Ishikawa (cell line): ENCODE measurements at regions not wholly inside any gene's neighbourhood (a gene's known extent, or its start where the extent isn't known, plus 50 kb on each side); places are given as distances from the start of the nearest gene placed in this dataset.

Source experiments
- CEBPB ChIP-seq: IDR thresholded peaks from 2 replicates; pipeline ENCODE4 v1.6.1; 2012
- CREB1 ChIP-seq: IDR thresholded peaks from 2 replicates; pipeline ENCODE4 v1.6.1; 2012; ENCODE audit warnings: low read depth
- EGR1 ChIP-seq: IDR thresholded peaks from 2 replicates; pipeline ENCODE4 v1.6.1; 2012
- EP300 ChIP-seq: IDR thresholded peaks from 2 replicates; pipeline ENCODE4 v1.6.1; 2012; ENCODE audit warnings: borderline replicate concordance
- FOXM1 ChIP-seq: IDR thresholded peaks from 2 replicates; pipeline ENCODE4 v1.6.1; 2012; ENCODE audit warnings: low read depth, borderline replicate concordance
- MAX ChIP-seq: IDR thresholded peaks from 2 replicates; pipeline ENCODE4 v1.6.1; 2012
- NFIC ChIP-seq: IDR thresholded peaks from 2 replicates; pipeline ENCODE4 v1.6.1; 2012
- RAD21 ChIP-seq: IDR thresholded peaks from 2 replicates; pipeline ENCODE4 v1.6.1; 2012; ENCODE audit warnings: low read depth
- REST ChIP-seq: IDR thresholded peaks from 2 replicates; pipeline ENCODE4 v1.6.1; 2012; ENCODE audit warnings: low read depth, mild to moderate bottlenecking
- TAF1 ChIP-seq: IDR thresholded peaks from 2 replicates; pipeline ENCODE4 v1.6.1; 2012; ENCODE audit warnings: low read depth, mild to moderate bottlenecking
- TCF12 ChIP-seq: IDR thresholded peaks from 2 replicates; pipeline ENCODE4 v1.6.1; 2012; ENCODE audit warnings: low read depth
- TEAD4 ChIP-seq: IDR thresholded peaks from 2 replicates; pipeline ENCODE4 v1.6.1; 2012
- YY1 ChIP-seq: IDR thresholded peaks from 2 replicates; pipeline ENCODE4 v1.6.1; 2012; ENCODE audit warnings: low read depth
- ZBTB7A ChIP-seq: IDR thresholded peaks from 2 replicates; pipeline ENCODE4 v1.6.1; 2012; ENCODE audit warnings: low read depth
- TF ChIP-seq, protein P1 (sequence below): IDR thresholded peaks from 2 replicates; pipeline ENCODE4 v1.6.1; 2012

GRCh38 chr5:174897281-174897950, 173.0 kb downstream of the MSX2 start:
- TF ChIP-seq TEAD4 = no peak
- no peak for TF ChIP-seq TAF1
- no peak for TF ChIP-seq RAD21
- no peak for TF ChIP-seq CEBPB
- no peak for TF ChIP-seq FOXM1
- no peak for TF ChIP-seq EGR1

DNA sequence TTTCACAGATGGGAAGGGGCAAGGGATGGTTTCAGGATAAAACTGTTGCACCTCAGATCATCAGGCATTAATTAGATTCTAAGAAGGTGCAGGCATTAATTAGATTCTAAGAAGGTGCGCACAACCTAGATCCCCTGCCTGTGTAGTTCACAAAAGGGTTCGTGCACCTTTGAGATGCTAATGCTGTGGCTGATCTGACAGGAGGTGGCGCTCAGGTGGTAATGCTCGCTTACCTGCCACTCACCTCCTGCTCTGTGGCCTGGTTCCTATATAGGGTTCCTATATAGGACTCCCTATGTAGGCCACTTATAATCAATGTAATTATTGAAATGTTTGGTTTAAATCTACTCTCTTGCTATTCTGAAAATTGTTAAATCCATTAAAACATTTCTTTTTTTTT, 171.0 kb downstream of the MSX2 start:
- TF ChIP-seq EP300 = no peak
- no peak for TF ChIP-seq MAX
- TF ChIP-seq ZBTB7A = no peak
- TF ChIP-seq CREB1 = no peak
- TF ChIP-seq RAD21 = no peak
- TF ChIP-seq FOXM1 = no peak
- TF ChIP-seq, protein P1, sequence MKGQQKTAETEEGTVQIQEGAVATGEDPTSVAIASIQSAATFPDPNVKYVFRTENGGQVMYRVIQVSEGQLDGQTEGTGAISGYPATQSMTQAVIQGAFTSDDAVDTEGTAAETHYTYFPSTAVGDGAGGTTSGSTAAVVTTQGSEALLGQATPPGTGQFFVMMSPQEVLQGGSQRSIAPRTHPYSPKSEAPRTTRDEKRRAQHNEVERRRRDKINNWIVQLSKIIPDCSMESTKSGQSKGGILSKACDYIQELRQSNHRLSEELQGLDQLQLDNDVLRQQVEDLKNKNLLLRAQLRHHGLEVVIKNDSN = no peak
- TF ChIP-seq TEAD4 = no peak
- no peak for TF ChIP-seq REST
- TF ChIP-seq TAF1 = no peak
- no peak for TF ChIP-seq NFIC
- TF ChIP-seq EGR1 = no peak
- TF ChIP-seq TCF12 = no peak
- no peak for TF ChIP-seq CEBPB
- no peak for TF ChIP-seq YY1

DNA sequence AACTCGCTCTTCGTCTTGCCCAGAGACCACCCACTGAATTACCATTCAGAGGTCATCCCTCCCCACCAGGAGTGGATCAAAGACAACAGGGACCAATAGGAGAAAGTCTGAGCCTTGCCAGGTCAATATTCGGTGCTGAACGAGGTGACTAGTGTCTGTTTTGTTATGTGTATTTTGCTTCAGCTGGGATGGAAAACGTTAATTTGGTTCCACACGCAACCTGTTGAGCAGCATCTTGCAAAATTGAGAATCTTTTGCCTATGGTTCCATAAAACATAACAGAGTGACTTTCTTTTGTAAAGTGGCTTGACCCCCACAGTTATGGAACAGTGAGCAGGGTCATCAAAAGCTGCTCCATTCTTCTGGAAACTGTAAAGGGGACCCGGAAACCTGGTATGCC, 168.4 kb downstream of the MSX2 start:
- TF ChIP-seq REST (no peak), ZBTB7A (no peak), RAD21 (no peak), FOXM1 (no peak), TCF12 (no peak), TAF1 (no peak), CEBPB (no peak), TEAD4 (no peak)

- TF ChIP-seq TEAD4 = no peak
- TF ChIP-seq CREB1 = no peak
- no peak for TF ChIP-seq EP300
- no peak for TF ChIP-seq NFIC
- TF ChIP-seq CEBPB = no peak
- TF ChIP-seq ZBTB7A = no peak
- no peak for TF ChIP-seq EGR1
Measured at GRCh38 chr5:174877987-174878386, 153.6 kb downstream of the MSX2 start.

DNA sequence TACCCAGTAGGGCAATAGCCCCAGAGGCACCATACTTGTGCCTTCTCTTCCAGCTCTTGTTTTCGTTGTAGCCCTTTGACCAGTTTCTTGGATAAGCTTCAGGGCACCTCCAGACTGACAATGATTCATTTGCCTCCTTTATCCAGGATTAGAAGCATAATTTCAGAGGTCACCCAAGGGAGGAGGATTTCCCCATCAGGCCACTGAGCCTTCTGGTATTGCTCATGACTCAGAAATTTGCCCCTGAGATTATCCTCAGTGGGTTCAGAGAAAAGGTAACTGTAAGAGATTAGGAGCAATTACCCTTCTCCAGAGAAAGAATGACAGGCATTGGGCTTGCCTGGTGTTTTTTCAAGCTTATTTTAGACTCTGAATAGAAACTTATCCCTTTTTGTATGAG, 147.9 kb downstream of the MSX2 start:
- TF ChIP-seq TEAD4 = no peak
- TF ChIP-seq FOXM1 = no peak
- TF ChIP-seq CEBPB = no peak
- no peak for TF ChIP-seq EP300
- no peak for TF ChIP-seq REST
- TF ChIP-seq, protein P1 = no peak
- no peak for TF ChIP-seq RAD21
- no peak for TF ChIP-seq TAF1
- no peak for TF ChIP-seq ZBTB7A
- TF ChIP-seq TCF12 = no peak
- no peak for TF ChIP-seq CREB1
- no peak for TF ChIP-seq MAX
- no peak for TF ChIP-seq EGR1
